ENCODE measurements at regions not wholly inside any gene's neighbourhood (a gene's known extent, or its start where the extent isn't known, plus 50 kb on each side); places are given as distances from the start of the nearest gene placed in this dataset.

DNA sequence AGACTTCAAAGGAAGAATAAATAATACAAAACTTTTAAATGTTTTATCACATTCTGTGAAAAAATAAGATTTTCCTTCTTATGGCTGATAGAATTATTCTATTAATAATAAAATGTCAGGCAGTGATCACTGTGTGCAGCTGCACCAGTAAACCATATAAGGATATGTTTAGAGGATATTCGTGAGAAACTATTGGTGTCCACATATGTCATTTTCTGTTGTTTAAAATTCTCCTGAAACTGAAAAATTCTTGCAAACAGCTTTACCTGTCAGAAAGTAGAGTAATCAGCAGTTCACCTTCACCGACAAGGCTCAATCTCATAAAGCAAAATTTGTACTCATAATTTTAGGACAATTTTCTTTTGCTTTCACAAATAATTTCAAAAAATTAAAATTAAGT lies 170.1 kb upstream of the KCNH7 start:
- H3K27me3 ChIP-seq = no peaks in the 10 kb centered on the region
- no peak for DNase-seq
- intact Hi-C loops (cut with DNase I) = no loop called here
- H3K9me3 ChIP-seq = no peaks in the 10 kb centered on the region
- TF ChIP-seq POLR2A (IDR thresholded peaks at IDR 0.05) = no peak
- TF ChIP-seq, protein P1, sequence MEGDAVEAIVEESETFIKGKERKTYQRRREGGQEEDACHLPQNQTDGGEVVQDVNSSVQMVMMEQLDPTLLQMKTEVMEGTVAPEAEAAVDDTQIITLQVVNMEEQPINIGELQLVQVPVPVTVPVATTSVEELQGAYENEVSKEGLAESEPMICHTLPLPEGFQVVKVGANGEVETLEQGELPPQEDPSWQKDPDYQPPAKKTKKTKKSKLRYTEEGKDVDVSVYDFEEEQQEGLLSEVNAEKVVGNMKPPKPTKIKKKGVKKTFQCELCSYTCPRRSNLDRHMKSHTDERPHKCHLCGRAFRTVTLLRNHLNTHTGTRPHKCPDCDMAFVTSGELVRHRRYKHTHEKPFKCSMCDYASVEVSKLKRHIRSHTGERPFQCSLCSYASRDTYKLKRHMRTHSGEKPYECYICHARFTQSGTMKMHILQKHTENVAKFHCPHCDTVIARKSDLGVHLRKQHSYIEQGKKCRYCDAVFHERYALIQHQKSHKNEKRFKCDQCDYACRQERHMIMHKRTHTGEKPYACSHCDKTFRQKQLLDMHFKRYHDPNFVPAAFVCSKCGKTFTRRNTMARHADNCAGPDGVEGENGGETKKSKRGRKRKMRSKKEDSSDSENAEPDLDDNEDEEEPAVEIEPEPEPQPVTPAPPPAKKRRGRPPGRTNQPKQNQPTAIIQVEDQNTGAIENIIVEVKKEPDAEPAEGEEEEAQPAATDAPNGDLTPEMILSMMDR (IDR thresholded peaks at IDR 0.05) = no peak
- no peaks in the 10 kb centered on the region for H3K4me1 ChIP-seq
- no peak overlapping the region for H3K4me3 ChIP-seq
- H3K27ac ChIP-seq = no peak overlapping the region
- H3K36me3 ChIP-seq = no peaks in the 10 kb centered on the region
- WGBS, 2 donors = 78 to 80% methylated on average over 2 of the region's 2 CpGs

DNA sequence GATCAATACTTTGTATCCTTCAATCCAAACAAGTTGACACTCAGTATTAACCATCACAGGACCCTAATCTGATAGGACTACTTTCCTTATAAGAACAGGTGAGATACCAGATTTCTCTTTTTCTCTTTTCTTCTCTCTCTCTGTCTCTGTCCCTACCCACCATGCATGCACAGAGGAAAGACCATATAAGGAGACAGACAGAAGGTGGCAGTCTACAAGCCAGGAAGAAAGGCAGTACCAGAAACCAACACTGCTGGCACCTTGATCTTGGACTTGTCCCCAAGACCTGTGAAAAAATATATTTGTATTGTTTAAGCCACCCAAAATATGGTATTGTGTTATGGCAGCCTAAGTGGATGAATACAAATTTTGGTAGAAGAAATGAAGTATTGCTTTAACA lies 156.2 kb upstream of the KCNH7 start:
- Histone ChIP-seq H3K4me1 (no peaks in the 10 kb centered on the region), H3K36me3 (no peaks in the 10 kb centered on the region), H3K27me3 (no peaks in the 10 kb centered on the region), H3K27ac (no peak overlapping the region), H3K9me3 (no peaks in the 10 kb centered on the region), H3K4me3 (no peak overlapping the region)
- no peak for DNase-seq
- TF ChIP-seq POLR2A (IDR thresholded peaks at IDR 0.05) = no peak
- TF ChIP-seq, protein P1 (IDR thresholded peaks at IDR 0.05) = no peak
- intact Hi-C loops (cut with DNase I) = no loop called here

DNA sequence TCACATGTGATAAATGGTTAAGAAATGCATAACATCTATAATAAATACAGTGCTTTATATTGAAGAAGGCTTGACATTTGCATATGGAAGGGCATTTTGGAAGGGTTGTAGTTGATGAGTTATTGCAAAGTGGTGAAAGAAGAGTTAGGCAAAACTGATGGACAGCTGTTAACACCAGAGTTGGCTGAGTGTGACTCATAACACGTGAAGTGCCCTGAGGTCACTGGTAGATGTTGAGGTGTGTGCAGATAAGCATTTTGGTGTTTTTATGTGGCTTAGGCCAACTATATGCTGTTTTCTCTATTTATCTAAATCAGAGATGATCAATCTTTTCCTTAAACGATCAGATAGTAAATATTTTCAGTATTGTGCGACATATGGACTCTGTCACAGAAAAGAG lies 154.3 kb upstream of the KCNH7 start:
- Histone ChIP-seq H3K36me3 (no peaks in the 10 kb centered on the region), H3K4me3 (no peak overlapping the region), H3K9me3 (no peaks in the 10 kb centered on the region), H3K27me3 (no peaks in the 10 kb centered on the region), H3K4me1 (no peaks in the 10 kb centered on the region), H3K27ac (no peak overlapping the region)
- intact Hi-C loops (cut with DNase I) = no loop called here
- DNase-seq = no peak
- WGBS, 2 donors = 48 to 61% methylated on average over 3 of the region's 3 CpGs
- TF ChIP-seq, protein P1 (IDR thresholded peaks at IDR 0.05) = no peak
- TF ChIP-seq POLR2A (IDR thresholded peaks at IDR 0.05) = no peak

DNA sequence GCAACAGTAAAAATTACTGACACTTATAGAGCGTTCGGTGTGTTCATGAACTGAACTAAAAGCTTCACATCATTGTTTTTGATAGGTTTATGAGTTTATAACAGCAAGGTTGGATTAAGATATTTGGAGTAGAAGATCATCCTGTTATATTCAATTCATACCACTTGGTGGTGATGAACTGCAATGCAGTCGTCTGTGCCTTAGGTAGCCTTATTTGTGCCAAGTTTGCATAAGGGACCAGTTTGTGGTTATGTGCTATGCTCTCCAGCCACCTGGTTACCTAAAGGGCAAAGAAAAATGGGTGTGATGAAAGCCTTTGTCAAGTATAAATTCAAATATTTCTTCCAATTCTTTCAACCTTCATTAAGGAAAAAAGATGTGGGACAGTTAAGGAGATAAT lies 150.9 kb upstream of the KCNH7 start:
- Histone ChIP-seq H3K4me1 (no peaks in the 10 kb centered on the region), H3K4me3 (no peak overlapping the region), H3K9me3 (no peaks in the 10 kb centered on the region), H3K36me3 (no peaks in the 10 kb centered on the region), H3K27ac (no peak overlapping the region), H3K27me3 (no peaks in the 10 kb centered on the region)
- no peak for DNase-seq
- no peak for TF ChIP-seq POLR2A (IDR thresholded peaks at IDR 0.05)
- TF ChIP-seq, protein P1 (IDR thresholded peaks at IDR 0.05) = no peak
- WGBS, 2 donors = 61 to 63% methylated on average over 3 of the region's 3 CpGs
- intact Hi-C loops (cut with DNase I) = no loop called here

DNA sequence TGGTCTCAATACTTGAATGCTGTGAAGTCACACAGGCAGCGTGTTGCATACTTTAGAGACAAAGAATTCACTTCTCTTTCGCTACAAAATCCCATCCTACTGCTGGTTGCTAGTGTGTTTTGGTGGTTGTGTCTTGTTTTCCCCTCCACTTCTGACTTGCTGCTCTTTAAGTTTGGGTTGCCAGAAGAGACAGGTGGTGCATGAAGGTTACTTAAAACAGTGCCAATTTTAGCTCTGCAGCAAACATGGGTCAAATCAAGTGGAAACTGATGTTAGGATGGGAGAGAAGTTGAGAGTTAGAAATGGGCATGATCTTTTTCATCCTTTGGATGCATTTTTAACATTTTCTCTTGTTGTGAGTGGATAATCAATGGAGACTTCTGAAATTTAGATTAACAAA lies 136.2 kb upstream of the KCNH7 start:
- Histone ChIP-seq H3K27me3 (no peaks in the 10 kb centered on the region), H3K4me3 (no peak overlapping the region), H3K36me3 (no peaks in the 10 kb centered on the region), H3K27ac (no peak overlapping the region), H3K9me3 (no peaks in the 10 kb centered on the region), H3K4me1 (no peaks in the 10 kb centered on the region)
- TF ChIP-seq, protein P1 (IDR thresholded peaks at IDR 0.05) = no peak
- TF ChIP-seq POLR2A (IDR thresholded peaks at IDR 0.05) = no peak
- no peak for DNase-seq
- WGBS, 2 donors = 55 to 78% methylated on average over 2 of the region's 2 CpGs
- intact Hi-C loops (cut with DNase I) = no loop called here

All from esophagus squamous epithelium (tissue), 5 donors.